ENCODE measurements at regions not wholly inside any gene's neighbourhood (a gene's known extent, or its start where the extent isn't known, plus 50 kb on each side); places are given as distances from the start of the nearest gene placed in this dataset.
"Not testable (repeated sequence)": the region's sequence is repeated elsewhere in the genome, so short reads cannot be mapped to it uniquely, and the experiment has no call there.

GRCh38 chr1:232327899-232328298 lies 302.0 kb downstream of the SIPA1L2 start:
- H3K4me3 ChIP-seq (ENCODE audit: low read depth, low read length), result no peak overlapping the region

DNA sequence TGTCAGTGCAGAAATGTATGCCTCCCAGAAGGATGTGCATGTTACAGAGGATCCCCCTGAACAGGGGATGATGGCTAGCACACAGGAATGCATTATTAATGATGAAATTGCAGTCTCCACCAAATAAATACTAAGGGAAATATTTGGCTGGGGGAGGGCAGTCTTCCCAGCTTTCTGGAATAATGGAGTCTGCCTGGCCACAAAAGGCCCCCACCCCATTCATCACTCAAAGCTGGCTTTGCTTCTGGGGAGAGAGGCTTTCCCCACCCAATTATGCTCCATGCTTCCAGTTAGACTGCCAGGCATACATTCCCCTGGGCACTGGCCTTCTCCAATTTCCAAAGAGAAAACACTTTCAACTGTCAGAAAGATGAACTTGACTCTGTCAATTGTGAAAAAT lies 302.7 kb downstream of the SIPA1L2 start:
- no peak overlapping the region for H3K4me3 ChIP-seq (ENCODE audit: low read depth, low read length)

- no peak overlapping the region for H3K4me3 ChIP-seq (ENCODE audit: low read depth, low read length)
Observed at GRCh38 chr1:232322162-232322734, 307.7 kb downstream of the SIPA1L2 start.

GRCh38 chr1:232319518-232320210 lies 310.3 kb downstream of the SIPA1L2 start:
- no peak overlapping the region for H3K4me3 ChIP-seq (ENCODE audit: low read depth, low read length)

DNA sequence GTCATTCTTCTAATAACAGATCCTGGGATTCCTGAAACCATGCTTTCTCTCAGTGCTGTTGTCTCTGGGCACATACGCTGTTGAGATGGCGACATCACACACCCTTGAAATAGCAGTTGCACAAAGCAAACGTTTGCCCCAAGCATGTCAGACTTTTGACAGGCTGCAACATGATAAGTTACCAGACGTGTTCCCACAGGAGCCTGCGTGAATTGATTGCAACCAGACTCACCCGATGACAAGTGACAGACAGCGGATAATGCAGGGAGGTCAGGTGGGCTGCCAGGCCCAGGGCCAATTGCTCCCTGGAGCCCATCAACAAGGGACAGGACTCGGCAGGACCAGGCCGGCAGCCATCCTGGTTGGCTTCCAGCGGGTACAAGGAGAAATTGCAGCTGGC lies 310.9 kb downstream of the SIPA1L2 start:
- no peak overlapping the region for H3K4me3 ChIP-seq (ENCODE audit: low read depth, low read length)

DNA sequence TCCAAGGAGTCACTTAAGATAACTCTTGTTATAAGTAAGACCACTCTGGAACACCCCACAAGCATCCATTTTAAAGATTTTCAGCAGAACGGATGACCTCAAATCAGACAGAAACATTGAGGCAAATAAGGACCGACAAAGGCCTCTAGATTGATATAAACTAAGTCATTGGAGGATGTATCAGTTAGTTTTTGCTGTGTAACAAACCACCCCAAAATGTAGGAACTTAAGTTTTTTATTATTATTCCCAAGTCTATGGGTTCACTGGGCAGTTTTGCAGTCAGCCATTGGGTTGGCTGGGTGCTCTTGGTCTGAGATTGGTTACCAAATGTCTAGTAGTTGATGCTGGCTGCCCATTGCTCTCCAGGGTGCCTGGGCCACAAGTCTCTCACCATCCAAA lies 311.8 kb downstream of the SIPA1L2 start:
- H3K4me3 ChIP-seq (ENCODE audit: low read depth, low read length), result no peak overlapping the region

DNA sequence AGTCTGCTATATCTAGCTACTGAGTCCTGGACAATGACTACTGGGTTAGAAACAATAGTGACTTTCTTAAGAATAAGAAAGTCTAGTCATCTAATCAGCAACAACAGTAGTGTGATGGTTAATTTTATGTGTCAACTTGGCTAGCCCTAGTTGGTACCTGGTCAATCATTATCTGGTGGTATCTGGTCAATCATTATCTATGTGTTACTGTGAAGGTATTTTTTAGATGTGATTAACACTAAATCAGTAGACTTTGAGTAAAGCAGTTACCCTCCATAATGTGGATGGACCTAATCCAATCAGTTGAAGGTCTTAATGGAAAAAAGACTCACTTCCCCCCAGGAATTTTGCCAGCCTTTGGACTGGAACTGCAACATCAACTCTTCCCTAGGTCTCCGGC lies 312.6 kb downstream of the SIPA1L2 start:
- H3K4me3 ChIP-seq (ENCODE audit: low read depth, low read length), result no peak overlapping the region

DNA sequence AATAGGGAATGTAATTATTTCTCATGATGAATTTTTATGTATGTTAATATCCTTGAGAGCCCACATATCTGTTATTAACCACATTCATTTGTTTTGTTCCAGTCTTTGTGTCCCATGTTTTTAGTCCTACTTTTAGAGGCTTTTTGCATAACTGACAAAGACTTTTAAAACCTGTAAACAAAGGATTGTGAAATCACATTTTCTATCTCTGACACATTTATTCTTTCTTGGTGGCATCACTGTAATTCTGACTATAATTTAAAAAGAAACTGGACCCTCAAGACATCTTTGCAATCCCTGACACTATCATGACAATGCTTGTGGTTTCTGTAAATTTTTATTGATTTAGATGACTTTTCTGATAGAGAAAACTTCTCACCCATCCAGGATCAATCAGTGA lies 313.1 kb downstream of the SIPA1L2 start:
- H3K4me3 ChIP-seq (ENCODE audit: low read depth, low read length), result no peak overlapping the region

- not testable (repeated sequence) for H3K4me3 ChIP-seq (ENCODE audit: low read depth, low read length)
Observed at GRCh38 chr1:232313876-232314275, 316.1 kb downstream of the SIPA1L2 start.

- H3K4me3 ChIP-seq (ENCODE audit: low read depth, low read length), result no peak overlapping the region
Observed at GRCh38 chr1:232310541-232310940, 319.4 kb downstream of the SIPA1L2 start.

GRCh38 chr1:232308616-232309015 lies 321.3 kb downstream of the SIPA1L2 start:
- H3K4me3 ChIP-seq (ENCODE audit: low read depth, low read length), result no peak overlapping the region

DNA sequence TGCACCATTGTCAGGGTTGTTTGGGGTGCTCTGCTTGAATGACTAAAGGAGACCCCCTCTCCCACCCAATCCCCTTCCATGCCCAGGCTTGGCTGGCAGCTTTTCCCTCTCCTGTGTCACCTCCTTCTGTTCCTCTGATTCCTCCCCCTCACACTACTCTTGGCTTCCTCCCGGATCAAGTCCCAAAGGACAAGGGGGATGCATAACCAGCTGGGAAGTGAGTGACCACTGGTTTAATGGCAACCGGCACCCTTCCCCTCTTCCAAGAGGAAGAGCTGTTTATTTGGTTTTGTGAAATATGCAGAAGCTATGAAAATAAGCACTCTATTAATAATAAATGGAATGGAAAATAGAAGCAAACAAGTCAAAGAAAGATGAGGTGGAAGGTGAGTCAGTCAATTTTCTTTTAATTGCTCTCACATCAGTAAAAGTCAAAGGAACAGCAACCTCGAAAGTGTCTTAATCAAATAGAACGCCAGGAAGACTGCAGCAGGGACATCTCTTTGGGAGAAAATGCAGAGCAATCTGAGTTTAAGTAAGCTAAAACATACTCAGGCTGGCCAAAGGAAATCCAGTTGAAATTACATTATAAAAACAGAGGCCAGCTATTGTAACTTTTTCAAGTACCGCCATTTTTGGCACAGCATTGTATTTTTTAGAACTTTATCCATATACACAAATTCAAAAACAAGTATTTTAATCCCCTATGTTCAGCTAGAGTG lies 322.5 kb downstream of the SIPA1L2 start:
- no peak overlapping the region for H3K4me3 ChIP-seq (ENCODE audit: low read depth, low read length)

DNA sequence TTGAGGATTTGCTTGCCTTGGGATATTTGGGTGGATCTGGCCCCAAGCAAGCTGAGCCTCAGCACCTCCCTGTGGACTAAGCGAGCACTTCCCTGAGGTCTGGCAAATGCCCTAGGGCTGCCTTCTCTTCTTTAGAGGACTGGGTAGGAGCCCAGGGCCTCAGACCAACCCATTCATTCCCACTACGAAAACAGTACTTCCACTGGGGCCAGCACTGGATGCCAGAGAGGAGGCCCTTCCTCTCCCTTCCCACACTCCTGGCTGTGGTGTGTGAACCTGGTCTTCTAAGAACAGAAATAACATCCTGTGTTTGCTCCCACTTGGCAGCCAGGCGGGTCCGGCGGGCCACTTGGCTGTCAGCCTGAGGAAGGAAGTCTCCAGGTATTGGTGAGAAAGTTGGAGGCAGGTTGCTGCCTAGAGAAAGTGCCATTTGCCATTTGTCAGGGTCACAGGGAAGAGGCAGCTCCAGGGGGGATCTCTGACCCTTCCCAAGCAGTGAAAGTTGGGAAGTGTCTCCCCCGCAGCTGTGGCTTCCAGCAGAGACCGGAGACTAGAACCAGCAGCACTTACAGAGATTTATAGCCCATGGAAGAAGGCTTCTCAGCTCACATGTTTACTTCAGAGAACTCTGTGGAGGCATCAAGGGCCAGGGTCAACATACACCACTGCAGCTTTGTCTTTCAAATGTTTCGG lies 323.5 kb downstream of the SIPA1L2 start:
- H3K4me3 ChIP-seq (ENCODE audit: low read depth, low read length), result no peak overlapping the region

GRCh38 chr1:232305050-232305449 lies 324.9 kb downstream of the SIPA1L2 start:
- H3K4me3 ChIP-seq (ENCODE audit: low read depth, low read length), result no peak overlapping the region

- no peak overlapping the region for H3K4me3 ChIP-seq (ENCODE audit: low read depth, low read length)
Observed at GRCh38 chr1:232303222-232303620, 326.7 kb downstream of the SIPA1L2 start.

DNA sequence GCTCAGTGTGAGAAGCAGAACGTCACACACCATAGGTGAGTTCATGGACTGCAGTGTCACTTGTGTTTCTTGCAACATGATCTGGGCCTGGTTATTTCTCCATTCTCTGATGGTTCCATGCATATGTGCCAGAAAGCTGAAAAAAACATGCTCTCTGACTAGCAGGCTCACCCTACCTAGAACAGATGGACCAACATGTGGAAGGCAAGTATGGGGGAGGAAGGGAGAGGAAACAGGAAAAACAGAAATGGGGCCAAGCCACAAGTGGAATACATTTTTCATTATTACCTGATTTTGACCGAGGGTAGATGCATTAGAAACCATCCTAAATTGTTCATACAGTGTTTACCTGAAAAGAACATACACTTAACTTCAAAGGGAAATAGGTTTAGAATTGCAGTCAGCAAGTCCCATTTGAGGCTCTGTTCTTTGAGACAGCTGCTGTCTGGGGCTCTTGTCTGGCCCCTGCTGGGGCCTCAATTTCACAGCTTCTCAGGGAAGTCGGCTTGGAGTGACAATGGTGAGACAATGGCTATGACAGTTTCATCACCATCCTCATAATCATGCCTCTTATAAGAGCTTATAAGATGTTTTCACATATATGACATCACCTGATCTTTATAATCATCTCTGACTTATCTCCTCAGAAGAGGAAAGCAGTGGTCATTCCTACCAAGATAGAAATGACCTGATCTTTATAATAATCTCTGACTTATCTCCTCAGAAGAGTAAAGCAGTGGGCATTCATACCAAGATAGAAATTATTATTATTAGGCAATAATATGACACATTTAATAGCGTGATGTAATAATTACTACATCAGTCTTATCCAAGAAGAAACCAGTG lies 327.3 kb downstream of the SIPA1L2 start:
- no peak overlapping the region for H3K4me3 ChIP-seq (ENCODE audit: low read depth, low read length)

DNA sequence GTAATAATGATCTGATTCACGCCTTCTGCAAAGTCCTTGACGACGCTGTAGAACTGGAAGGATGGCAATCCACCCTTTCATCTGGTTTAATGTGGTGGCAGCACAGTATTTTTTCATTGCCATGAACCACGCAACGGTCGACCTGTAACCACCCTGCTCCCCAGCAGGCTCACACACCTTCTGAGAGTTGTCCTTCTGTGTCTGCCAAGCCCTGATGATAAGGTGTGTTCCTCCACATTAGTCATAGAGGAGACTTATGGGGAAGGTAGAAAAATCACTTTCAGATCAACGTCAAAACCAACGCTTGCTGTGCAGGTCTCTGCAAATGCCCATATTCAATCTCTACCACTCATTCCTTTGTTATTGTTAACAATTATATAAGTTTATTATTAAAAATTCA lies 328.7 kb downstream of the SIPA1L2 start:
- H3K4me3 ChIP-seq (ENCODE audit: low read depth, low read length), result no peak overlapping the region

DNA sequence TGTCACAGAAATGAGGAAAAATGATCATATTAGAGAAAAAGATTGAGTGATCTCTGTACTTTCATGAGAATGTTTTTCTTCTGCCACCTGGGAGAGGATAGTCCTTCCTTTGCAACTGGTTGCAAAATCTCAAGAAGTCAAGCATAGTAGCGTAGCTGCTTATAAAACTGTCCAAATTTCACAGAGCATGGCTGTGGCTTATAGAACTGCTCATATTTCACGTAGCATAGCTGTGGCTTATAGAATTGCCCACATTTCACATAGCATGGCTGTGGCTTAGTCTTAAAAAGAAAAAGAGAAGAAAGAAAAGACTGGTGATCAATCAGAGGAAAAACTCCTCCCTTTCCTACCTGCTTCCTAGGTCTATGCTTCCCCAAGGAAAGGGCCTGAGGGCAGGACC lies 329.5 kb downstream of the SIPA1L2 start:
- H3K4me3 ChIP-seq (ENCODE audit: low read depth, low read length), result no peak overlapping the region

- H3K4me3 ChIP-seq (ENCODE audit: low read depth, low read length), result no peak overlapping the region
Observed at GRCh38 chr1:232296461-232296860, 333.5 kb downstream of the SIPA1L2 start.

GRCh38 chr1:232293361-232293760 lies 336.6 kb downstream of the SIPA1L2 start:
- H3K4me3 ChIP-seq (ENCODE audit: low read depth, low read length), result no peak overlapping the region

DNA sequence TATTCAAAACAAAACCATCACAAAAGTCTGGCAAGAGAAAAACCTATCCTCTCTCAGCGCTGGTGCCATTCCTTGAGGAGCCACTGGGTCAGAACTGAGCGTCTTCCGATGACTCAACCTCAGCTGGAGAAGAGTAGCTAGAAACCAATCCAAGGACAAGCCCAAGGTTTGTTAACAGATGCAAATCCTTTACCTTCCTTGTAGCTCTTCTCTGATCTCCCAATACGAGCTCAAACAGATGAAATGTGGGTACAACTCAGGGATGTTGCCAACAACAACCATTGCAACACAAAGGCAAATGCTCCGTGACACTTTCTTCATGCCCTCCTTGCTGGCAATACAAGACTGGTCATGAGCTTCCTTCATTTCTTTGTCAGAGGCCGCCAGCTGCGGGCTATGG lies 337.1 kb downstream of the SIPA1L2 start:
- H3K4me3 ChIP-seq (ENCODE audit: low read depth, low read length), result no peak overlapping the region
